GM12878 (cell line): ENCODE measurements at regions not wholly inside any gene's neighbourhood (a gene's known extent, or its start where the extent isn't known, plus 50 kb on each side); places are given as distances from the start of the nearest gene placed in this dataset.

Source experiments
- ATF2 ChIP-seq: IDR thresholded peaks from 2 replicates; pipeline ENCODE4 v1.6.1; 2012; ENCODE audit warnings: low read length, inconsistent platforms
- ATF3 ChIP-seq: IDR thresholded peaks from 2 replicates; pipeline ENCODE4 v1.6.1; 2011; ENCODE audit warnings: low read depth, mild to moderate bottlenecking, low read length, moderate library complexity, borderline replicate concordance; ENCODE audit errors: extremely low read depth
- CBX5 ChIP-seq: sonication (generic); IDR thresholded peaks from 2 replicates; pipeline ENCODE4 v1.6.1; 2016; ENCODE audit warnings: low read depth, moderate library complexity, mild to moderate bottlenecking, inconsistent platforms
- CREB1 ChIP-seq: IDR thresholded peaks from 2 replicates; pipeline ENCODE4 v1.6.1; 2012; ENCODE audit warnings: low read depth, mild to moderate bottlenecking, inconsistent platforms
- CREM ChIP-seq: IDR thresholded peaks from 2 replicates; pipeline ENCODE4 v1.6.1; 2014; ENCODE audit warnings: antibody characterized with exemption, low read depth
- GABPA ChIP-seq: IDR thresholded peaks from 2 replicates; pipeline ENCODE4 v1.6.1; 2014; ENCODE audit warnings: antibody characterized with exemption, low read depth, mild to moderate bottlenecking, inconsistent platforms
- IKZF2 ChIP-seq, 2 experiments: fragments of 450-650 bp; IDR thresholded peaks; 2 replicates each; pipeline ENCODE4 v1.6.1; 2017; ENCODE audit warnings: mild to moderate bottlenecking in 2 of 2, moderate library complexity in 2 of 2
- MTA2 ChIP-seq: fragments of 450-650 bp; IDR thresholded peaks from 2 replicates; pipeline ENCODE4 v1.6.1; 2016; ENCODE audit warnings: low read depth, mild to moderate bottlenecking, moderate library complexity
- MXI1 ChIP-seq: fragments of 150-350 bp; IDR thresholded peaks from 2 replicates; pipeline ENCODE4 v1.6.1; 2011; ENCODE audit warnings: low read depth, mild to moderate bottlenecking, inconsistent platforms, low read length, improper control_type of control experiment
- NFYB ChIP-seq: IDR thresholded peaks from 2 replicates; pipeline ENCODE4 v1.6.1; 2011; ENCODE audit warnings: low read depth, mild to moderate bottlenecking, low read length, improper control_type of control experiment, moderate library complexity; ENCODE audit not compliant: insufficient read depth
- POLR2AphosphoS2 ChIP-seq: IDR thresholded peaks from 2 replicates; pipeline ENCODE4 v1.6.1; 2011; ENCODE audit warnings: low read depth, mild to moderate bottlenecking, low read length, improper control_type of control experiment, moderate library complexity
- REST ChIP-seq: IDR thresholded peaks from 2 replicates; pipeline ENCODE4 v1.6.1; 2012; ENCODE audit warnings: mild to moderate bottlenecking, low read depth, low read length
- RFX5 ChIP-seq: IDR thresholded peaks from 2 replicates; pipeline ENCODE4 v1.6.1; 2011; ENCODE audit warnings: low read depth, low read length, improper control_type of control experiment
- SREBF1 ChIP-seq: IDR thresholded peaks from 2 replicates; pipeline ENCODE4 v1.6.1; 2012; ENCODE audit warnings: mild to moderate bottlenecking, low read length
- SREBF2 ChIP-seq: IDR thresholded peaks from 2 replicates; pipeline ENCODE4 v1.6.1; 2012; ENCODE audit warnings: mild to moderate bottlenecking, low read length
- TBL1XR1 ChIP-seq: IDR thresholded peaks from 2 replicates; pipeline ENCODE4 v1.6.1; 2012; ENCODE audit warnings: low read depth, low read length, improper control_type of control experiment
- ZNF207 ChIP-seq: fragments of 450-650 bp; IDR thresholded peaks from 2 replicates; pipeline ENCODE4 v1.6.1; 2014; ENCODE audit warnings: antibody characterized with exemption, mild to moderate bottlenecking, borderline replicate concordance
- ZNF24 ChIP-seq: fragments of 450-650 bp; IDR thresholded peaks from 2 replicates; pipeline ENCODE4 v1.6.1; 2017; ENCODE audit warnings: antibody characterized with exemption, mild to moderate bottlenecking
- ZSCAN29 ChIP-seq: fragments of 450-650 bp; IDR thresholded peaks from 2 replicates; pipeline ENCODE4 v1.6.1; 2017; ENCODE audit warnings: mild to moderate bottlenecking, moderate library complexity
- TF ChIP-seq, protein P1 (sequence below): fragments of 450-650 bp; IDR thresholded peaks from 2 replicates; pipeline ENCODE4 v1.6.1; 2014; ENCODE audit warnings: mild to moderate bottlenecking
- TF ChIP-seq, protein P2 (sequence below): fragments of 450-650 bp; IDR thresholded peaks from 2 replicates; pipeline ENCODE4 v1.6.1; 2016; ENCODE audit warnings: mild to moderate bottlenecking, moderate library complexity, borderline replicate concordance

DNA sequence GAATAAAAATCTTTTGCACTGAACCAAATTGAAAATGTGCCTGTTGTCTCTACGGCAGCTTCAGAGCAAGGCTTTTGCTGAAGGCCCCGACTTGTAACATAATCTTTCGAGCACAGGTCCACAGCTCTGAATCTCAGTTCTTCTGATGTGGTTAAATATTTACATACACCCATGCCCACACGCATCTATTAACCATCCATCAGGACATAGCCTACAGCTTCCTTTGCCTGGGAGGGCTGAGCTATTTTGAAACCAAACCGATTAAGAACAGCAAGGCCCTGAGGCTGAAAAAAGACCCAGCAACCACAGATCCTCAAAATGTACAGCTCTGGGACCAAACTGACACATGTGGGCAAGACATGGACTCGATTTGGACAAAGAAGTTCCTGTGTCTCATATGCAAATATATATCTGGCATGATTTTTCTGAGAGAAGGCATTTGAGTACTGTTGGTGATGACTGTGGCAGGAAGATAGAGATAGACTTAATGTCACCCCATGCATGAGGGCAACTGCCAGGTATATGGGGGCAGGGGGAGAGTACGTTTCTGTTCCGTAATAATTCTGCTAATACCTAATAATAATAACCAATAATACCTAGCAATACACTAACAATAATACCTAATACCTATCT lies 322.7 kb upstream of the PLET1 start (continued):
- no peak for TF ChIP-seq REST
- TF ChIP-seq RFX5, result no peak
- TF ChIP-seq ZNF24, result no peak
- no peak for TF ChIP-seq ATF3
- no peak for TF ChIP-seq ZNF207
- TF ChIP-seq POLR2AphosphoS2, result no peak
- peak; percentile 77; the same call in 1 of the 2 replicates for TF ChIP-seq CREM
- TF ChIP-seq IKZF2 (IDR thresholded peaks at IDR 0.05), result peak; percentile 75 to 87
- TF ChIP-seq MXI1, result peak; percentile 27; the same call in 1 of the 2 replicates
- peak; percentile 84; the same call in 1 of the 2 replicates for TF ChIP-seq CBX5
- TF ChIP-seq NFYB, result no peak
- peak; percentile 56; the same call in 1 of the 2 replicates for TF ChIP-seq CREB1
- no peak for TF ChIP-seq GABPA
- peak; percentile 89 for TF ChIP-seq ATF2
- TF ChIP-seq, protein P1, sequence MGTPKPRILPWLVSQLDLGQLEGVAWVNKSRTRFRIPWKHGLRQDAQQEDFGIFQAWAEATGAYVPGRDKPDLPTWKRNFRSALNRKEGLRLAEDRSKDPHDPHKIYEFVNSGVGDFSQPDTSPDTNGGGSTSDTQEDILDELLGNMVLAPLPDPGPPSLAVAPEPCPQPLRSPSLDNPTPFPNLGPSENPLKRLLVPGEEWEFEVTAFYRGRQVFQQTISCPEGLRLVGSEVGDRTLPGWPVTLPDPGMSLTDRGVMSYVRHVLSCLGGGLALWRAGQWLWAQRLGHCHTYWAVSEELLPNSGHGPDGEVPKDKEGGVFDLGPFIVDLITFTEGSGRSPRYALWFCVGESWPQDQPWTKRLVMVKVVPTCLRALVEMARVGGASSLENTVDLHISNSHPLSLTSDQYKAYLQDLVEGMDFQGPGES, result no peak
- peak; percentile 46; the same call in 1 of the 2 replicates for TF ChIP-seq MTA2
- TF ChIP-seq, protein P2, sequence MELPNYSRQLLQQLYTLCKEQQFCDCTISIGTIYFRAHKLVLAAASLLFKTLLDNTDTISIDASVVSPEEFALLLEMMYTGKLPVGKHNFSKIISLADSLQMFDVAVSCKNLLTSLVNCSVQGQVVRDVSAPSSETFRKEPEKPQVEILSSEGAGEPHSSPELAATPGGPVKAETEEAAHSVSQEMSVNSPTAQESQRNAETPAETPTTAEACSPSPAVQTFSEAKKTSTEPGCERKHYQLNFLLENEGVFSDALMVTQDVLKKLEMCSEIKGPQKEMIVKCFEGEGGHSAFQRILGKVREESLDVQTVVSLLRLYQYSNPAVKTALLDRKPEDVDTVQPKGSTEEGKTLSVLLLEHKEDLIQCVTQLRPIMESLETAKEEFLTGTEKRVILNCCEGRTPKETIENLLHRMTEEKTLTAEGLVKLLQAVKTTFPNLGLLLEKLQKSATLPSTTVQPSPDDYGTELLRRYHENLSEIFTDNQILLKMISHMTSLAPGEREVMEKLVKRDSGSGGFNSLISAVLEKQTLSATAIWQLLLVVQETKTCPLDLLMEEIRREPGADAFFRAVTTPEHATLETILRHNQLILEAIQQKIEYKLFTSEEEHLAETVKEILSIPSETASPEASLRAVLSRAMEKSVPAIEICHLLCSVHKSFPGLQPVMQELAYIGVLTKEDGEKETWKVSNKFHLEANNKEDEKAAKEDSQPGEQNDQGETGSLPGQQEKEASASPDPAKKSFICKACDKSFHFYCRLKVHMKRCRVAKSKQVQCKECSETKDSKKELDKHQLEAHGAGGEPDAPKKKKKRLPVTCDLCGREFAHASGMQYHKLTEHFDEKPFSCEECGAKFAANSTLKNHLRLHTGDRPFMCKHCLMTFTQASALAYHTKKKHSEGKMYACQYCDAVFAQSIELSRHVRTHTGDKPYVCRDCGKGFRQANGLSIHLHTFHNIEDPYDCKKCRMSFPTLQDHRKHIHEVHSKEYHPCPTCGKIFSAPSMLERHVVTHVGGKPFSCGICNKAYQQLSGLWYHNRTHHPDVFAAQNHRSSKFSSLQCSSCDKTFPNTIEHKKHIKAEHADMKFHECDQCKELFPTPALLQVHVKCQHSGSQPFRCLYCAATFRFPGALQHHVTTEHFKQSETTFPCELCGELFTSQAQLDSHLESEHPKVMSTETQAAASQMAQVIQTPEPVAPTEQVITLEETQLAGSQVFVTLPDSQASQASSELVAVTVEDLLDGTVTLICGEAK, result no peak
- peak; percentile 90 for TF ChIP-seq TBL1XR1
- no peak for TF ChIP-seq SREBF2
- TF ChIP-seq ZSCAN29, result no peak
- no peak for TF ChIP-seq SREBF1
